ENCODE measurements at regions not wholly inside any gene's neighbourhood (a gene's known extent, or its start where the extent isn't known, plus 50 kb on each side); places are given as distances from the start of the nearest gene placed in this dataset.

GRCh38 chr13:65143920-65144319, 2086.2 kb downstream of the PCDH9 start:
- no peak for DNase-seq
- TF ChIP-seq CTCF (IDR thresholded peaks at IDR 0.05) (no peak), POLR2A (IDR thresholded peaks at IDR 0.05) (no peak)
- Histone ChIP-seq H3K27ac (no peak overlapping the region), H3K36me3 (replicated peaks in 1 of 2; ENCODE audit: insufficient read depth in 1 of 2, low read depth in 2 of 2) (no peaks in the 10 kb centered on the region), H3K4me1 (no peaks in the 10 kb centered on the region), H3K4me3 (no peak overlapping the region), H3K27me3 (no peaks in the 10 kb centered on the region), H3K9me3 (no peaks in the 10 kb centered on the region)
- intact Hi-C loops (cut with DNase I), result no loop called here
- WGBS, 2 donors, result 73 to 77% methylated on average over 3 of the region's 3 CpGs
- no peak for ATAC-seq

GRCh38 chr13:65133094-65133493, 2097.0 kb downstream of the PCDH9 start:
- H3K27ac ChIP-seq, result no peak overlapping the region
- H3K9me3 ChIP-seq, result no peaks in the 10 kb centered on the region
- DNase-seq, result no peak
- H3K36me3 ChIP-seq (replicated peaks in 1 of 2; ENCODE audit: insufficient read depth in 1 of 2, low read depth in 2 of 2), result no peaks in the 10 kb centered on the region
- no peaks in the 10 kb centered on the region for H3K4me1 ChIP-seq
- no peaks in the 10 kb centered on the region for H3K27me3 ChIP-seq
- no peak for TF ChIP-seq POLR2A (IDR thresholded peaks at IDR 0.05)
- TF ChIP-seq CTCF (IDR thresholded peaks at IDR 0.05), result no peak
- intact Hi-C loops (cut with DNase I), result no loop called here
- ATAC-seq, result no peak
- 55 to 60% methylated on average over 7 of the region's 7 CpGs for WGBS, 2 donors
- no peak overlapping the region for H3K4me3 ChIP-seq

GRCh38 chr13:65125236-65125635, 2104.9 kb downstream of the PCDH9 start:
- TF ChIP-seq POLR2A (IDR thresholded peaks at IDR 0.05), result no peak
- TF ChIP-seq CTCF (IDR thresholded peaks at IDR 0.05), result no peak

GRCh38 chr13:65112531-65112941, 2117.6 kb downstream of the PCDH9 start:
- WGBS, 2 donors, result 31 to 42% methylated on average over 3 of the region's 3 CpGs
- no peaks in the 10 kb centered on the region for H3K36me3 ChIP-seq (replicated peaks in 1 of 2; ENCODE audit: insufficient read depth in 1 of 2, low read depth in 2 of 2)
- H3K27me3 ChIP-seq, result no peaks in the 10 kb centered on the region
- no peak overlapping the region for H3K27ac ChIP-seq
- H3K4me3 ChIP-seq, result no peak overlapping the region
- DNase-seq, result no peak
- TF ChIP-seq CTCF (IDR thresholded peaks at IDR 0.05), result no peak
- no peak for TF ChIP-seq POLR2A (IDR thresholded peaks at IDR 0.05)
- H3K4me1 ChIP-seq, result no peaks in the 10 kb centered on the region
- no peaks in the 10 kb centered on the region for H3K9me3 ChIP-seq
- ATAC-seq, result no peak
- intact Hi-C loops (cut with DNase I), result no loop called here

More at GRCh38 chr13:65125236-65125635, 2104.9 kb downstream of the PCDH9 start:
- Histone ChIP-seq H3K4me3 (no peak overlapping the region), H3K4me1 (no peaks in the 10 kb centered on the region), H3K36me3 (replicated peaks in 1 of 2; ENCODE audit: insufficient read depth in 1 of 2, low read depth in 2 of 2) (no peaks in the 10 kb centered on the region), H3K9me3 (no peaks in the 10 kb centered on the region), H3K27me3 (no peaks in the 10 kb centered on the region), H3K27ac (no peak overlapping the region)
- no peak for ATAC-seq
- WGBS, 2 donors, result 8 to 19% methylated on average over 1 of the region's 1 CpG
- no peak for DNase-seq
- intact Hi-C loops (cut with DNase I), result no loop called here

- no peak for DNase-seq
- H3K4me1 ChIP-seq, result no peaks in the 10 kb centered on the region
- no peaks in the 10 kb centered on the region for H3K9me3 ChIP-seq
- no peaks in the 10 kb centered on the region for H3K36me3 ChIP-seq (replicated peaks in 1 of 2; ENCODE audit: insufficient read depth in 1 of 2, low read depth in 2 of 2)
- H3K4me3 ChIP-seq, result no peak overlapping the region
- TF ChIP-seq POLR2A (IDR thresholded peaks at IDR 0.05) (no peak), CTCF (IDR thresholded peaks at IDR 0.05) (no peak)
- ATAC-seq, result no peak
- intact Hi-C loops (cut with DNase I), result no loop called here
- H3K27me3 ChIP-seq, result no peaks in the 10 kb centered on the region
- H3K27ac ChIP-seq, result no peak overlapping the region
- WGBS, 2 donors, result 50 to 52% methylated on average over 1 of the region's 1 CpG
These were observed 2118.0 kb downstream of the PCDH9 start for GRCh38 chr13:65112123-65112522.
